ENCODE measurements at regions not wholly inside any gene's neighbourhood (a gene's known extent, or its start where the extent isn't known, plus 50 kb on each side); places are given as distances from the start of the nearest gene placed in this dataset.

- no peak for TF ChIP-seq CTCF (IDR thresholded peaks at IDR 0.05; ENCODE audit: control insufficient read depth, insufficient read depth, low read depth, low read length, missing control alignments)
- no peak for DNase-seq (ENCODE audit: low read depth)
- no peak overlapping the region for H3K4me3 ChIP-seq (ENCODE audit: control insufficient read depth, low read depth, low read length)
Measured at GRCh38 chr20:61186771-61187472, 65.1 kb upstream of the CDH4 start.

GRCh38 chr20:61189534-61189933, 62.5 kb upstream of the CDH4 start:
- TF ChIP-seq CTCF (IDR thresholded peaks at IDR 0.05; ENCODE audit: control insufficient read depth, insufficient read depth, low read depth, low read length, missing control alignments): no peak
- no peak overlapping the region for H3K4me3 ChIP-seq (ENCODE audit: control insufficient read depth, low read depth, low read length)
- DNase-seq (ENCODE audit: low read depth): no peak

- no peak for DNase-seq (ENCODE audit: low read depth)
- no peak for TF ChIP-seq CTCF (IDR thresholded peaks at IDR 0.05; ENCODE audit: control insufficient read depth, insufficient read depth, low read depth, low read length, missing control alignments)
Measured at GRCh38 chr20:61191096-61191495, 61.0 kb upstream of the CDH4 start.

GRCh38 chr20:61192337-61192950, 59.6 kb upstream of the CDH4 start:
- TF ChIP-seq CTCF (IDR thresholded peaks at IDR 0.05; ENCODE audit: control insufficient read depth, insufficient read depth, low read depth, low read length, missing control alignments): no peak
- H3K4me3 ChIP-seq (ENCODE audit: control insufficient read depth, low read depth, low read length): no peak overlapping the region
- no peak for DNase-seq (ENCODE audit: low read depth)

More at GRCh38 chr20:61191096-61191495, 61.0 kb upstream of the CDH4 start:
- H3K4me3 ChIP-seq (ENCODE audit: control insufficient read depth, low read depth, low read length): no peak overlapping the region

GRCh38 chr20:61193164-61193563, 58.9 kb upstream of the CDH4 start:
- H3K4me3 ChIP-seq (ENCODE audit: control insufficient read depth, low read depth, low read length): no peak overlapping the region
- no peak for DNase-seq (ENCODE audit: low read depth)
- TF ChIP-seq CTCF (IDR thresholded peaks at IDR 0.05; ENCODE audit: control insufficient read depth, insufficient read depth, low read depth, low read length, missing control alignments): no peak
